WI38 (cell line): ENCODE measurements at regions not wholly inside any gene's neighbourhood (a gene's known extent, or its start where the extent isn't known, plus 50 kb on each side); places are given as distances from the start of the nearest gene placed in this dataset.

Source experiments
- H3K4me3 ChIP-seq: 2 replicates; pipeline ENCODE4 v1.5.1; 2011; ENCODE audit warnings: low read depth, mild to moderate bottlenecking, control low read depth, low read length
- CTCF ChIP-seq: IDR thresholded peaks from 2 replicates; pipeline ENCODE4 v1.5.1; 2012; ENCODE audit warnings: low read depth, mild to moderate bottlenecking, control low read depth, low read length

DNA sequence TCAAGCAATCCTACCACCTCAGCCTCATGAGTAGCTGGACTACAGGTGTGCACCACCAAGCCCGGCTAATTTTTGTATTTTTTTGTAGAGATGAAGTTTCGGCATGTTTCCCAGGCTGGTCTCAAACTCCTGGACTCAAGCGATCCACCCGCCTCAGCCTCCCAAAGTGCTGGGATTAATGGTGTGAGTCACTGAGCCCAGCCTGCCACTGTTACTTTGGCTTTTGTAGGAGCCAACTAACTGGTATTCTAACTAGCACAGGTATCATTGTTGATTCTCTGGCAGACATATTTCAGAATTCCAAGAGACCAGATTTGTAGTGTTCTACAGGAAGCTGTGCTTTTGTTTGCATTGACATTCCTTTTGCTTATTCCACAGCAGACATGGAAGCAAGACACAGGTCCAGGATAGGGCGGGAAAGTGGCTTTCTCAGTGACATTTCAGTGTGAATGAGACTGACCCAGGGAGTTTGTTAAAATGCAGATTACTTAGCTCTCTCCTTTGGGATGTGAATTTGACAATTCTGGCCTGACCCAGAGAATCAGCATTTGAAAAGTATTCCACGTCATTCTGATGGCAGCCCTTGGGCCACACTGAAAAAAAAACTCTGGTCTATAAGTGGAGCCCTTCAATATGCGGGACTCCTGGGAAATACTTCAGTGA, 52.2 kb upstream of the PAX6 start:
- no peak for TF ChIP-seq CTCF
- no peak overlapping the region for H3K4me3 ChIP-seq

GRCh38 chr11:31861011-31861410, 49.9 kb upstream of the PAX6 start:
- no peak for TF ChIP-seq CTCF
- no peak overlapping the region for H3K4me3 ChIP-seq
